Transverse colon (tissue), 4 donors: ENCODE measurements at regions not wholly inside any gene's neighbourhood (a gene's known extent, or its start where the extent isn't known, plus 50 kb on each side); places are given as distances from the start of the nearest gene placed in this dataset.

Experiments
- DNase-seq: peaks from one replicate; pipeline ENCODE4 v3.0.0-alpha.2; 2019
- H3K27ac ChIP-seq, 4 donors: fragments of 200-600 bp; sonication (generic); 2 replicates each; pipeline ENCODE4 v1.5.1; 2016 to 2018; ENCODE audit warnings: inconsistent platforms in 4 of 4
- H3K27me3 ChIP-seq: fragments of 200-600 bp; sonication (generic); 2 replicates; pipeline ENCODE4 v1.5.1; 2017; ENCODE audit warnings: inconsistent platforms
- H3K36me3 ChIP-seq, 4 donors: fragments of 200-600 bp; sonication (generic); 2 replicates each; pipeline ENCODE4 v1.5.1; 2017 to 2019; ENCODE audit warnings: inconsistent platforms in 4 of 4
- H3K4me1 ChIP-seq, 4 donors: fragments of 200-600 bp; sonication (generic); 2 replicates each; pipeline ENCODE4 v1.5.1; 2017 to 2020; ENCODE audit warnings: inconsistent platforms in 4 of 4
- H3K4me3 ChIP-seq, 4 donors: fragments of 200-600 bp; sonication (generic); 1 replicate in 1 of 4; 2 replicates in 3 of 4; pipeline versions ENCODE4 v1.5.1 to v1.6.1; 2017 to 2019; ENCODE audit warnings: inconsistent platforms in 4 of 4
- H3K9me3 ChIP-seq, 2 donors: fragments of 200-600 bp; sonication (generic); 2 replicates each; pipeline ENCODE4 v1.5.1; 2017 to 2019; ENCODE audit warnings: inconsistent platforms in 2 of 2
- EP300 ChIP-seq: sonication (generic); formaldehyde crosslinking; IDR thresholded peaks from one replicate; pipeline ENCODE4 v1.6.1; 2017; ENCODE audit warnings: antibody characterized with exemption, low read depth
- POLR2A ChIP-seq: fragments of 450-650 bp; IDR thresholded peaks from one replicate; pipeline ENCODE4 v1.6.1; 2016; ENCODE audit warnings: antibody characterized with exemption, mild to moderate bottlenecking, moderate library complexity
- POLR2AphosphoS5 ChIP-seq, 3 donors: sonication (generic); formaldehyde crosslinking; IDR thresholded peaks; one replicate each; pipeline ENCODE4 v1.6.1; 2016; ENCODE audit warnings: antibody characterized with exemption in 3 of 3
- WGBS, 2 donors: methylation state at CpG; one replicate each; pipeline ENCODE4 v1.1.5; 2018; ENCODE audit warnings: low coverage in 1 of 2; 5-methylcytosine and 5-hydroxymethylcytosine counted together
- in situ Hi-C, 4 donors: fragments of 200-750 bp; cut with MboI; loops; one replicate each; pipeline versions ENCODE4 v1.15.0 to v1.15.1; 2017; ENCODE audit warnings: low sequenced_read_pairs in 3 of 4, low pct_ligation_motif_present in 1 of 4, low pct_unique_long_range_greater_than_20kb in 1 of 4
- intact Hi-C: fragments of 100-400 bp; cut with DNase I; formaldehyde crosslinking; loops from one replicate; pipeline ENCODE4 v1.15.1; 2023; ENCODE audit warnings: low total_unique reads
- TF ChIP-seq, protein P1 (sequence below), 5 experiments: fragments of 200-600 bp in 3 of 5; fragments of 450-650 bp in 2 of 5; sonication (generic) in 3 of 5; IDR thresholded peaks; 1 replicate in 2 of 5; 2 replicates in 3 of 5; pipeline ENCODE4 v1.5.1; 2016 to 2017; ENCODE audit warnings: antibody characterized with exemption in 5 of 5, inconsistent platforms in 3 of 5, mild to moderate bottlenecking in 2 of 5, moderate library complexity in 1 of 5

DNA sequence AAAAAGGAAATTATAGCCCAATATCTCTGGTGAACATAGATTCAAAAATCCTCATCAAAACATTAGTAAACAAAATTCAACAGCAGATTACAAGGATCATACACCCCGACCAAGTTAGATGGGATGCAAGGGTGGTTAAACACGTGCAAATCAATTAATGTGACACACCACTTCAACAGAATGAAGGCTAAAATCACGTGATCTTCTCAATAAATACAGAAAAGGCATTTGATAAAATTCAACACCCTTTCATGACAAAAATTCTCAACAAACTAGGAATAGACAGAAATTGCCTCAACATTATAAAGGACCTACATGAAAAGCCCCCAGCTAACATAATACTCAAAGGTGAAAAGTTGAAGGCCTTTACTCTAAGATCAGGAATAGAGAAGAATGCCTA lies 590.8 kb upstream of the FZD8 start:
- no peaks in the 10 kb centered on the region for H3K27me3 ChIP-seq
- in situ Hi-C loops (no loop called here), intact Hi-C loops (no loop called here)
- no peak overlapping the region for H3K27ac ChIP-seq
- no peaks in the 10 kb centered on the region for H3K9me3 ChIP-seq
- no peak for DNase-seq
- H3K36me3 ChIP-seq = no peaks in the 10 kb centered on the region
- H3K4me3 ChIP-seq = no peak overlapping the region
- no peaks in the 10 kb centered on the region for H3K4me1 ChIP-seq
- 61 to 70% methylated on average over 3 of the region's 3 CpGs for WGBS, 2 donors
- TF ChIP-seq POLR2AphosphoS5 (IDR thresholded peaks at IDR 0.05) (no peak), EP300 (no peak), POLR2A (no peak)
- TF ChIP-seq, protein P1, sequence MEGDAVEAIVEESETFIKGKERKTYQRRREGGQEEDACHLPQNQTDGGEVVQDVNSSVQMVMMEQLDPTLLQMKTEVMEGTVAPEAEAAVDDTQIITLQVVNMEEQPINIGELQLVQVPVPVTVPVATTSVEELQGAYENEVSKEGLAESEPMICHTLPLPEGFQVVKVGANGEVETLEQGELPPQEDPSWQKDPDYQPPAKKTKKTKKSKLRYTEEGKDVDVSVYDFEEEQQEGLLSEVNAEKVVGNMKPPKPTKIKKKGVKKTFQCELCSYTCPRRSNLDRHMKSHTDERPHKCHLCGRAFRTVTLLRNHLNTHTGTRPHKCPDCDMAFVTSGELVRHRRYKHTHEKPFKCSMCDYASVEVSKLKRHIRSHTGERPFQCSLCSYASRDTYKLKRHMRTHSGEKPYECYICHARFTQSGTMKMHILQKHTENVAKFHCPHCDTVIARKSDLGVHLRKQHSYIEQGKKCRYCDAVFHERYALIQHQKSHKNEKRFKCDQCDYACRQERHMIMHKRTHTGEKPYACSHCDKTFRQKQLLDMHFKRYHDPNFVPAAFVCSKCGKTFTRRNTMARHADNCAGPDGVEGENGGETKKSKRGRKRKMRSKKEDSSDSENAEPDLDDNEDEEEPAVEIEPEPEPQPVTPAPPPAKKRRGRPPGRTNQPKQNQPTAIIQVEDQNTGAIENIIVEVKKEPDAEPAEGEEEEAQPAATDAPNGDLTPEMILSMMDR (IDR thresholded peaks at IDR 0.05) = no peak

DNA sequence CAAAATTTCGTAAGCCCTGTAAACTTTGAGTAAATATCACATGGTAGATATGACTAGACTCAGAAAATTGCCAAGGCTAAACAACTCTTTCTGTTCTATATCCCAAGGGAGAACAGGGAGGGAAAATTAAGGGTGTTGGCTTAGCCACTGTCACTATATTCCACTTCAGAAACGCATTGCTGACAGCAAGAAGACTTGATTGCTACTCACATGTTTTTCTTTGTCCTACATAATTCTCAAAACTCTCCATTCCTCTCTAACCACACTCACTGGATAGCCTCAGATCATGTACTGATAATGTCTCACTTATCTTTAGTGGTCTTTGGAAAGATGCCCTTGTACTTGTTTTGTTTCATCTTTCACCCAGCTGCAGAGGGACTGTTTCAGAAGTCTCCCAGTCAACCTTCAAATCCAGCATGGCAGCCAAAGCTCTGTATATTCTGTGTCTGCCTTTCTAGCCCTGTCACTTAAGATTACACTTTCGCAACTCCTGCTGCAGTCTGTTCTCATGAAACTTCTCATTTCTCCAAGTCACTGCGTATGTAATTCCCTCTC lies 582.4 kb upstream of the FZD8 start:
- no peak for DNase-seq
- in situ Hi-C loops = no loop called here
- H3K27ac ChIP-seq = no peak overlapping the region
- no peaks in the 10 kb centered on the region for H3K27me3 ChIP-seq
- intact Hi-C loops = no loop called here
- no peaks in the 10 kb centered on the region for H3K36me3 ChIP-seq
- H3K9me3 ChIP-seq = no peaks in the 10 kb centered on the region
- H3K4me3 ChIP-seq = no peak overlapping the region
- H3K4me1 ChIP-seq = no peaks in the 10 kb centered on the region
- TF ChIP-seq, protein P1 (IDR thresholded peaks at IDR 0.05) = no peak
- TF ChIP-seq POLR2AphosphoS5 (IDR thresholded peaks at IDR 0.05) = no peak
- no peak for TF ChIP-seq POLR2A
- no peak for TF ChIP-seq EP300
- 75 to 77% methylated on average over 3 to 4 of the region's 4 CpGs for WGBS, 2 donors

DNA sequence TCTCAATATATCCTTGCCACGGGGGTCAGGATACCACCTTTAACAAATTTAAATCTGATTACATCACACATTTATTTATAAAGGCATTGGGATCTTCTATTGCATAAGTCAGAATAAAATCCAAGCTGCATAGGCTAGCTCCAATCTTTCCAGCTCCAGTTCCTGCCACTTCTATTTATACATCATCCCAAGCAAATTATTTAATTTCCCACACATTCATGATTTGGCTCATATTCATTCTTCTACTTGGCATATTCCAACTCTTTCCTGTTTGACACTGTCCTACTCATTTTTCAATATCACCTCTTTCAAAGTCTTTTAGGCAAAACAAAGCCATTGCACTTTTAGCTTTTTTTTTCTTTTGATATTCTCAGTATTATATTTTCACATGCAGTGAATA lies 579.0 kb upstream of the FZD8 start:
- 30 to 58% methylated on average over 1 of the region's 1 CpG for WGBS, 2 donors
- no peaks in the 10 kb centered on the region for H3K36me3 ChIP-seq
- DNase-seq = no peak
- in situ Hi-C loops (no loop called here), intact Hi-C loops (no loop called here)
- no peaks in the 10 kb centered on the region for H3K4me1 ChIP-seq
- H3K27me3 ChIP-seq = no peaks in the 10 kb centered on the region
- TF ChIP-seq, protein P1 (IDR thresholded peaks at IDR 0.05) = no peak
- TF ChIP-seq EP300 (no peak), POLR2AphosphoS5 (IDR thresholded peaks at IDR 0.05) (no peak), POLR2A (no peak)
- no peak overlapping the region for H3K27ac ChIP-seq
- H3K9me3 ChIP-seq = peaks cover 0 to 3% of the 10 kb centered on the region in 2 donors
- no peak overlapping the region for H3K4me3 ChIP-seq

DNA sequence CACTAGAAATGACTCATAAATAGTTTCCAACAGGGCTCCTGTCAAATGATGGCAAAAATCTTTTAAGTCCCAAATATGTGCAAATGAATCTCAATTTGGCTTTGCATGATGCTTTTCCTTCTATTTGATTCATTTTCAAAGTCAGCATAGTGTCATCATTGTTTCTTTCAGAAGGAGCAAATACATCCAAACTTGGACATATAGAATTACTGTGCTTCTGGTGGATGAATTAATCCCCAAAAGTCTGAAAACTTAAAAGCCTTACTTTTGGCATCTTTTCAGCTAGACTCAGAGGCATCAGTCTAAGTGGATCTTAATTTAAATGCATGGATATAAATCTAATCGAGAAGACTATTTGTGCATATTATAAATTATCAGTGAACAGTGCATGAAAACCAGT lies 578.1 kb upstream of the FZD8 start:
- Histone ChIP-seq H3K9me3 (peaks cover 0 to 3% of the 10 kb centered on the region in 2 donors), H3K27ac (no peak overlapping the region), H3K4me1 (no peaks in the 10 kb centered on the region), H3K27me3 (no peaks in the 10 kb centered on the region), H3K36me3 (no peaks in the 10 kb centered on the region), H3K4me3 (no peak overlapping the region)
- no peak for TF ChIP-seq EP300
- TF ChIP-seq, protein P1 (IDR thresholded peaks at IDR 0.05) = no peak
- TF ChIP-seq POLR2A = no peak
- no peak for TF ChIP-seq POLR2AphosphoS5 (IDR thresholded peaks at IDR 0.05)
- DNase-seq = no peak
- intact Hi-C loops (no loop called here), in situ Hi-C loops (no loop called here)
- 67 to 71% methylated on average over 1 of the region's 1 CpG for WGBS, 2 donors
